SJSA1 (cell line): ENCODE measurements at regions not wholly inside any gene's neighbourhood (a gene's known extent, or its start where the extent isn't known, plus 50 kb on each side); places are given as distances from the start of the nearest gene placed in this dataset.

Experiments
- DNase-seq, 2 experiments: peaks; one replicate each; pipeline ENCODE4 v3.0.0-alpha.2; 2015 to 2020; ENCODE audit warnings: low spot score in 2 of 2, low read depth in 1 of 2
- H3K27ac ChIP-seq: fragments of 250-450 bp; sonication (Bioruptor Pico); 2 replicates; pipeline ENCODE4 v1.5.1; 2020; ENCODE audit warnings: mild to moderate bottlenecking, moderate library complexity
- H3K27me3 ChIP-seq: fragments of 250-450 bp; sonication (Bioruptor Pico); replicated peaks from 2 replicates; pipeline ENCODE4 v1.5.1; 2020; ENCODE audit warnings: mild to moderate bottlenecking, moderate library complexity
- H3K36me3 ChIP-seq: fragments of 250-450 bp; sonication (Bioruptor Pico); 2 replicates; pipeline ENCODE4 v1.5.1; 2020; ENCODE audit warnings: mild to moderate bottlenecking
- H3K4me1 ChIP-seq: fragments of 250-450 bp; sonication (Bioruptor Pico); replicated peaks from 2 replicates; pipeline ENCODE4 v1.6.1; 2021; ENCODE audit warnings: mild to moderate bottlenecking
- H3K4me3 ChIP-seq: fragments of 250-450 bp; sonication (Bioruptor Pico); 2 replicates; pipeline ENCODE4 v1.5.1; 2020; ENCODE audit warnings: mild to moderate bottlenecking
- H3K9me3 ChIP-seq: fragments of 250-450 bp; sonication (Bioruptor Pico); replicated peaks from 2 replicates; pipeline ENCODE4 v1.5.1; 2020; ENCODE audit warnings: mild to moderate bottlenecking

DNA sequence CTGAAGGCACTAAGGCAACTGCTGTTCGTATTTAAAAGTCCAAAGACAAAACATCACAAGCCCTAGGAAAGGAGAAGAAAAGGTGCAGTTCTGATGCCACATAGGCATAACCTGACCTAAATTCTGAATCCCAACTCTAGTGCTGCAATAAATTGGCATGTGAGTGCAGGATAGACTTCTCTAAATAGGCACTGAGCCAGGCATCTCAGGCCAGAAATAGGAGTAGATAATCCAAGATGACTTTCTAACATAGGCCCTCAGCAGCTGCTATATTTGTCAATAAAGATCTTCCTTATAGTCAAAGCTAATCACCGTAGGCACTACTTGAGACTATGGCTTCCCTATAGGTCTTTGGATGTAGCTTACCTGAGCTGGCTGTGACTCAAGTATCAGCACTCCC lies 1163.8 kb downstream of the SORCS1 start:
- H3K36me3 ChIP-seq = no peaks in the 10 kb centered on the region
- DNase-seq = no peak
- no peaks in the 10 kb centered on the region for H3K4me1 ChIP-seq
- no peaks in the 10 kb centered on the region for H3K27me3 ChIP-seq
- H3K9me3 ChIP-seq = no peaks in the 10 kb centered on the region
- no peak overlapping the region for H3K4me3 ChIP-seq
- no peak overlapping the region for H3K27ac ChIP-seq

DNA sequence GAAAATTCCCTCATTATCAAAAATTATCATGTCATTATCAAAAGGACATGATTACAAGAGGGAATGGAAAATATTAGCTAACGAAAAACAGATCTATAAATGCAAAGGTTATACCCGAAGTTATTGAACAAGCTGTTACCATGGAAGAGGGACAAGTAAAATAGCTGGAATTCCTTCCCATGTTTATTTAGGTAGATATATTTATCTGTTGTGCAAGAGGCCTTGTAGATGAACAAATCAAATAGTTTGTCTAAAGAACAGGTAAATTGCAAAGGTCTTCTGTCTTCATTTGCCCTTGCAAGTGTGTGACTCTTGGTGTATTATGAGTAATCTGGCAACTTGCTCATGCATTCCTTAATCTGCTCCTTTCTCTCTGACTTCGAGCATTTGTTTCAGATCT lies 1170.9 kb downstream of the SORCS1 start:
- Histone ChIP-seq H3K4me1 (no peaks in the 10 kb centered on the region), H3K27ac (no peak overlapping the region), H3K36me3 (no peaks in the 10 kb centered on the region), H3K27me3 (no peaks in the 10 kb centered on the region), H3K4me3 (no peak overlapping the region), H3K9me3 (no peaks in the 10 kb centered on the region)
- DNase-seq = no peak

DNA sequence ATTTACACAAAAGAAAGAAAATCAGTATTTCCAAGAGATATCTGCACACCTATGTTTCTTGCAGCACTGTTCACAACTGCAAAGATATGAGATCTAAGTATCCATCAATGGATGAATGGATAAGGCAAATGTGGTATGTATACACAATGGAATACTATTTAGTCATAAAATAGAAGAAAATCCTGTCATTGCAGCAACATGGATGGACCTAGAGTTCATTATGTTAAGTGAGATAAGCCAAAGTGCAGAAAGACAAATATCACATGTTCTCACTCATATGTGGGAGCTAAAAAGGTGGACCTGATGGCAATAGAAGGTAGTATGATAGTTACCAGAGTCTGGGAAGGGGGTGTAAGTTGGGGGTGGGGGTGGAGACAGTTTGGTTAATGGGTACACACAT lies 1171.6 kb downstream of the SORCS1 start:
- H3K27me3 ChIP-seq = no peaks in the 10 kb centered on the region
- no peaks in the 10 kb centered on the region for H3K4me1 ChIP-seq
- no peaks in the 10 kb centered on the region for H3K36me3 ChIP-seq
- H3K4me3 ChIP-seq = no peak overlapping the region
- no peaks in the 10 kb centered on the region for H3K9me3 ChIP-seq
- no peak overlapping the region for H3K27ac ChIP-seq
- DNase-seq = no peak

DNA sequence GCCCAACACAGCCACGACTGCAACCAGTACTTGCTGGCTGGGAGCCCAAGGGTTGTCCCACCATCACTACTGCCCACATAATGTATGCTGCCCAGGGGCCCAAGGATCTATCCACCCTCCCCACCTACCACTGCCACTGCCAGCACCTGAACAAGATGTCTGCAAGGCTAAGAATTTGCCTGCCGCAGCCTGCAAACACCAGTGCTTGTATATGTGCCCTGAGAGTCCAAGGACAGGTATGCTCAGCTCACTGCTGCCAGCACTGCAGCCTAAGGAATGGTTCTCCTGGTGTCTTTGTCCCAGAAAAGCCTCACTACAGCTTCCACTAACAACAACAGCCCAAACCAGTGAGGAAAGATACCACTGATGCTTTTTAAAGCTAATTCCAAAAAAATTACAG lies 1174.0 kb downstream of the SORCS1 start:
- H3K27me3 ChIP-seq = no peaks in the 10 kb centered on the region
- no peak for DNase-seq
- H3K36me3 ChIP-seq = no peaks in the 10 kb centered on the region
- H3K27ac ChIP-seq = no peak overlapping the region
- no peaks in the 10 kb centered on the region for H3K4me1 ChIP-seq
- no peaks in the 10 kb centered on the region for H3K9me3 ChIP-seq
- no peak overlapping the region for H3K4me3 ChIP-seq

DNA sequence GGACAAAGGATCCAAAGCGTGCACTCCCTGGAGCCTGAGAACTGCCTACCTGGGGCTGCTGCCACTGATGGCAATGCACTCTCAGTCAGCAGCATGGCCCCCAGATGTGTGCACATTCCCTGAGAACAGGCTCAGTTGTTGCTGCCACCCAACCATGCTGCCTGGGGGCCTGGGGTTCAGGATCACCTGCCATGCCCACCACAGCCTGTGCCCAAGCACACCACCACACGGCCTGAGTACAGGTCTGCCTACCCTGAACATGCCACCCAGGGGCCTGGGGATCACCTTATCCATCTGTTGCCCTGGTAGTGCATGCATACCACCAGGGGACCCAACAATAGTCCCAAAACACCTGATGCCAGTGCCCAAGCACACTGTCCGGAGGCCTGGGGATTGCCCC lies 1174.5 kb downstream of the SORCS1 start:
- no peaks in the 10 kb centered on the region for H3K27me3 ChIP-seq
- DNase-seq = no peak
- no peak overlapping the region for H3K4me3 ChIP-seq
- no peaks in the 10 kb centered on the region for H3K4me1 ChIP-seq
- no peak overlapping the region for H3K27ac ChIP-seq
- H3K36me3 ChIP-seq = no peaks in the 10 kb centered on the region
- H3K9me3 ChIP-seq = no peaks in the 10 kb centered on the region

DNA sequence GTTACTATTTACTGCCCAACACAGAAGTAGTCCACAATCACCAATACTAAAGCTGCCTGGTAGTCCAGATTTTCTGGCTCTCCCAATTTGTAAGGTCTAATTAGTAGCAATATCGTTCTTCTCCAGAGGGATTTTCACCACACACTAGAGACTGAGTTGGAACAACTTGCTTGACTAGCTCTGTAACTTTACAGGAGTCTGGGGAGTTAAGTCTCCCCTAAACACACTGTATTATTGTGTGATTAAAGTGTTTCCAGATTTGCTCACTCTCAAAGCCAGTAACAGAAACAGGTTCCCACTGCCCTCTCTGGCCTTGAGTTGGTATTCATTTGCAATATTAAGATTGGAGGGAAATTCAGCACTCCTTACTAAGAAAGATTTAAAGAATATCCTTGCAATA lies 1175.7 kb downstream of the SORCS1 start:
- no peak overlapping the region for H3K27ac ChIP-seq
- no peaks in the 10 kb centered on the region for H3K4me1 ChIP-seq
- no peaks in the 10 kb centered on the region for H3K9me3 ChIP-seq
- no peak overlapping the region for H3K4me3 ChIP-seq
- H3K36me3 ChIP-seq = no peaks in the 10 kb centered on the region
- no peaks in the 10 kb centered on the region for H3K27me3 ChIP-seq
- DNase-seq = no peak

DNA sequence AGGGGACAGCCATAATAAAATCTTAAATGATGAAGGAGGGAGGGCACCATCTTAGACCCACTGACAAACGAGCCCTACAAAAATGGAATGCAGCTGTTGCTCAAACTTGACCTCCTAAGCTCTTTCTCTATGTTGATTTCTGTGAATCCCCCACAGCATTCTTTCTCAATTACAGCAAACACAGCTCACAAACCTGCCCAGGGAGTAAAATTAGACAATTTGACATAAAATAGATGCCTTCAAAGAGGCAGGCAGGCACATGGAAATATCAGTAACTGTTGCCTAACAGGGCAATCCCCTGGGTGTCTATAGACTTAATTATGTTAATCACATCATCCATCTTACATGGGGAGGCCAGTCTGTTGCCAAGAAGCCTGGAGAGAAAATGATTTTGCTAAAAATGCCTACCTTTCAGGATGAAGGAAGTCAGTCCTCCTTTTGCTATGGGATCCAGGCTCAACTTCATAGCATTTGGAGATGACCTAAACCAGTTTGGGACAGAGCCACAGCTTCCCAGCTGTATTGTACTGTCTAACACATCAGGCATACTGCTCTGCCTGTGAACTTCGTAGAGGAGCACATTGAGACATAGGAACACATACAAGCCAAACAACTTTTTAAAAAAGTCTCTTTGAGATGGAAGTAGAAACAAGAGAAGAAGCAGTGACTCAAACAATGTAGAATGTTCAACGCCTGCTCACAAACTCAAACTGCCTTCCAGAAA lies 1177.4 kb downstream of the SORCS1 start:
- H3K4me3 ChIP-seq = no peak overlapping the region
- no peaks in the 10 kb centered on the region for H3K27me3 ChIP-seq
- no peaks in the 10 kb centered on the region for H3K9me3 ChIP-seq
- H3K4me1 ChIP-seq = no peaks in the 10 kb centered on the region
- no peak for DNase-seq
- H3K36me3 ChIP-seq = no peaks in the 10 kb centered on the region
- no peak overlapping the region for H3K27ac ChIP-seq

DNA sequence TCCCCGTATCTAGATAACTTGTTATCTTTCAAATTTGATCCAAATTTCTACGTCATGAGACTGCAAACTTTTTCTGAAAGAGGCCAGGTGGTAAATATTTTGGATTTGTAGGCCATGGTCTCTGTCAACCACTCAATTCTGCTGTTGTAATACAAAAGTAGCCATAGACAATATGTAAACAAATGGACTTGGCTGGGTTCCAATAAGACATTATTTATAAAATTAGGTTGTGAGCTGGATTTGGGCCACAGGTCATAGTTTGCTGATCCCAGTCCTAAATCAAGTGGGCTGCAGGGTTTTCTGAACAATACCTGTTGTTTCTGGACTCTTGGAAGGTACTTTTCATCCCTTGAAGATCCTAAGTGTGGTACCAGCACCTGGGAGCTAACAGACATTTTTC lies 1178.0 kb downstream of the SORCS1 start:
- DNase-seq = no peak
- Histone ChIP-seq H3K36me3 (no peaks in the 10 kb centered on the region), H3K9me3 (no peaks in the 10 kb centered on the region), H3K4me1 (no peaks in the 10 kb centered on the region), H3K4me3 (no peak overlapping the region), H3K27me3 (no peaks in the 10 kb centered on the region), H3K27ac (no peak overlapping the region)

DNA sequence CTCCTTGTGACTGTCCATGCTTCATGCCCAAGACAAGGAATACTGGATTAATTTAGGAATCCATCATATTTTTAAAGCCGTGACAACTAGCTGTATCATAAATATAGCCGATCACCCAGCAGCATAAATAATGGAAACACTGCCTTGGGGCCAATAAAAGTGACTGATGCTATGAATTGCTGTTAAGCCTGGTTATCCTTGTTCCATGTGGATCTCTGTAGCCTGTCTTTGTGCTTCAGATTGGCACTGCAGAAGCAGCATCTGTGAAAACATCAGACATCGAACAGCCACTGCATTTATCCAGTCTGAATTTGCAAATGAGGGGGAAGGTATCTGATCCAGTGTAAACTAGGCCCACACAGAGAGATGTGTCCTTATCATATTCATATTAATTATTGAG lies 1181.8 kb downstream of the SORCS1 start:
- Histone ChIP-seq H3K4me3 (no peak overlapping the region), H3K4me1 (no peaks in the 10 kb centered on the region), H3K27me3 (no peaks in the 10 kb centered on the region), H3K9me3 (no peaks in the 10 kb centered on the region), H3K36me3 (no peaks in the 10 kb centered on the region), H3K27ac (no peak overlapping the region)
- DNase-seq = no peak

DNA sequence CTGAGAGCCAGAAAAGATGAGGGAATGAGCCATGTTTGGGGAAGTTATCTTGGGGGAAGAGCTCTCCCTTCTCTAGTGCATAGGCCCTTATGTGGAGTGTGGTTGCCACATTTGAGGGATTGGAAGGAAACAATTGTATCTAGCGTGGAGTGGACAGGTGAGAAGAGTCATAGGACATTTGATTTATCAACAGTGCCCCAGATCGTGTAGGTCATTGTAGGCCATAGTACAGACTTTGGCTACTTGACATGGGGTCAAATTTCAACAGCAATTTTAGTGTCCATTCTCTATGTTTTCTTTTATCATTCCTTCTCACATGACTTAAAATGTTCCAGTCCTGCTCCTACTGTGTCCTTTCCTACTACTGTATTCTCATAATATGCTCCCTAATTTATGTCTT lies 1182.8 kb downstream of the SORCS1 start:
- Histone ChIP-seq H3K36me3 (no peaks in the 10 kb centered on the region), H3K9me3 (no peaks in the 10 kb centered on the region), H3K27me3 (no peaks in the 10 kb centered on the region), H3K27ac (no peak overlapping the region), H3K4me3 (no peak overlapping the region), H3K4me1 (no peaks in the 10 kb centered on the region)
- no peak for DNase-seq

DNA sequence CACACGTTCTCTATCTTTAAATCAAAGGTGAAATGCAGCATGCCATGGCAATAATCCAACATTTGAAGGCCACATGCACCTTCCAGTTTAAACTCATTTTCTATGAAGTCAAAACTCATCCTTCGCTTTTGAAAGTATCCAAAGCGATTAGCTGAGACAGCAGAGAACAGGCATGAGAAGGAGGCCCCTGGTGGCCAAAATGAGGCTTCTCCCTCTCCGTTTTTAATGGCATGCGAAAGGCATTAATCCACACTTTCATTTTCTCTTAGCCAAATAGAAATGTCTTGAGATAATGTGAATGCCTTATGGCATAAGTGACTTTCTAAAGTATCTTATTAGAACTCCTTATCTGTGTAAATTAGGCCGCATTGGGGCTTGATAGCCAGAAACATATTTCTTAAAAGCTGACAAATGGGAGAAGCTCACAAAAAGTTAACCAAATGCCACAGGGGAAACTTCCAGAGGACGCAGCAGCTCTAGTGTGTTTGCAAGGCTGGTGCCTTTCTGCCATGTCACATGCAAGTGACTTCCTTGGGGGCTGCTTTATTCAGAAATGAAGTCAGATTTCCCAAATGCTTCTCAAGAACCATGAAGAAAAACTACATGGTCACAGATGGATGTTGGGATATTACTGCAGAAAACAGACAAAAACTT lies 1189.6 kb downstream of the SORCS1 start:
- DNase-seq = no peak
- no peak overlapping the region for H3K4me3 ChIP-seq

DNA sequence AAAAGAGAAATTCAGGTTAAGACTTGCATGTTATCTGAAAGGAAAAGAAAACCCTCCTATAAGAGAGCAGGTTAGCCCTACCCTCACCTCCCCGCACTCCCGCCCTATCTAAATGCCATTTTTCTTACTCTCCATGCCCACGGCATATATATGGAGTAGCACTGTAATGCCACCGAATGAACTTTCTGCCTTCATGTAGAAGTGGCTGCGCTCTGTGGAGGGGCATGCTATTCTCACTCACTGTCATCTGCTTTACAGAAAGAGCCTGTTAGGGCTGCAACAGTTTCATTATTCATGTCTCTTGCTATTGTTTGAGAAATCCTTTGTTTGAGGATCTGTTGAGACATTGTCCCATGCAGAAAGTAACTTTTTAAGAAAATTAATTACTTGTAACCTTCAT lies 1190.6 kb downstream of the SORCS1 start:
- H3K27ac ChIP-seq = no peak overlapping the region
- no peaks in the 10 kb centered on the region for H3K9me3 ChIP-seq
- no peak for DNase-seq
- no peak overlapping the region for H3K4me3 ChIP-seq
- no peaks in the 10 kb centered on the region for H3K36me3 ChIP-seq
- H3K27me3 ChIP-seq = no peaks in the 10 kb centered on the region
- H3K4me1 ChIP-seq = no peaks in the 10 kb centered on the region

More for the DNA sequence above, 1189.6 kb downstream of the SORCS1 start:
- H3K9me3 ChIP-seq = no peaks in the 10 kb centered on the region
- H3K4me1 ChIP-seq = no peaks in the 10 kb centered on the region
- H3K27ac ChIP-seq = no peak overlapping the region
- H3K27me3 ChIP-seq = no peaks in the 10 kb centered on the region
- no peaks in the 10 kb centered on the region for H3K36me3 ChIP-seq

DNA sequence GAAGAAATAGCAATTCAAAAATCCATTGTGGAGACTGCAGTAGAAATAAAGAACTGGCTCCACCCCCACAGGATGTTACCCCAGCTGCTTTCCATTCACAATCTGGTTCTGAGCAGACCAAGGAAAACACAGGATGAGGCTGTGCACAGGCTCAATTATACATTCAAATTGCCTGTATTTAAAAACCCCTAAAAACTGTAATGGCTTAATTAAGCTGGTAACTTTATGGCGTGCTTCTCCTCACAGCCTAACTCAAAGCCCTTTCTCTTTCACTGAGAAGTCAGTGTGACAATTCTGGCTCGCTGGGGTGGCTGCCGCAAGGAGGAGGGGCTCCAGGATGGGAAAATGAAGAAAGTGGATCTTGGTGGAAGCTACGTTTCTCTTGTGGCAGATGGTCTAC lies 1191.1 kb downstream of the SORCS1 start:
- H3K27me3 ChIP-seq = no peaks in the 10 kb centered on the region
- no peaks in the 10 kb centered on the region for H3K9me3 ChIP-seq
- H3K27ac ChIP-seq = no peak overlapping the region
- DNase-seq = no peak
- H3K4me1 ChIP-seq = no peaks in the 10 kb centered on the region
- no peaks in the 10 kb centered on the region for H3K36me3 ChIP-seq
- H3K4me3 ChIP-seq = no peak overlapping the region

DNA sequence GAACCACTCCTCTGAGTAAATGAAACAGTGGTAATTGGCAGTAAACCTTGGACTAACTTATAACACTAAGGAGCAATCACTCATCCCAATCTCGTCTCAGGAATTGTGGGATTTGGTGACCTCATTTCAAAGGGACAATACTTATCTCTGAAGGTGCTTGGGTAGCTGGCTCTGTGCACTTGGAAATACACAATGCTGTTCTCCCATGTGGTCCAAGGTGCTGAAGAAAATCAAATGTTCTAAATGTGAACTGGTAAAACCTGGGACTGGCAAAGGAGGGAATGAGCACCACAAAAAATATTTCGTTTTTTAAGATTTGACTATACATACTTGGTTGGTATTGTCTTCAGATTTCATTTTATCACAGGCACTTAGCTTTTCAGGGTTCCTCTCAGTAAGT lies 1193.0 kb downstream of the SORCS1 start:
- Histone ChIP-seq H3K36me3 (no peaks in the 10 kb centered on the region), H3K27ac (no peak overlapping the region), H3K27me3 (no peaks in the 10 kb centered on the region), H3K4me1 (no peaks in the 10 kb centered on the region), H3K9me3 (no peaks in the 10 kb centered on the region), H3K4me3 (no peak overlapping the region)
- DNase-seq = no peak
